NCI-H526 (cell line): ENCODE measurements at regions not wholly inside any gene's neighbourhood (a gene's known extent, or its start where the extent isn't known, plus 50 kb on each side); places are given as distances from the start of the nearest gene placed in this dataset.

Experiments used
- DNase-seq, 2 experiments: peaks; one replicate each; lab custom pipeline; 2025; lab: John Stamatoyannopoulos, UW

GRCh38 chr2:18001671-18002070 is 123.2 kb downstream of the KCNS3 start:
- DNase-seq: no peak

- no peak for DNase-seq
Observed at GRCh38 chr2:17996978-17997377, 118.5 kb downstream of the KCNS3 start.

- DNase-seq: no peak
Observed at GRCh38 chr2:17995593-17995992, 117.1 kb downstream of the KCNS3 start.
